ENCODE measurements at regions not wholly inside any gene's neighbourhood (a gene's known extent, or its start where the extent isn't known, plus 50 kb on each side); places are given as distances from the start of the nearest gene placed in this dataset.

DNA sequence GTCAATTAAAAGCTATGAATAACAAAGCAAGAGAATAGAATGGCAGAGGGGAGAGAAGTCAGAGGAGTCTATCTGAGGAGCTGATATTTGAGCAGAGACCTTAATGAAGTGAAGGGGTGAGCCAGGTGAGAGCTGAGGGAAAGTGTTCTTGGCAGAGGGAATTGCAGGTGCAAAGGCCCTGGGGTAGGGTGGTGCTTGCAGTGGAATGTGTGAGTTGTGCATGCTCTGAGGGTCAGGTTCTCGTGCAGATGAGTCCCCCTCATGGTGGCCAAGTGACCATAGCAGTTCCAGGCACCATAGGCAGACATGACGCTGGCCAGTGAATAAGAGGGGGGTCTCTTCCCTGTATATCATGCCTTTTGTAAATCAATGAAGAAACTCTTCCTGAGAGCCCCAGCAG lies 58.9 kb upstream of the ALX4 start:
- TF ChIP-seq POLR2A (IDR thresholded peaks at IDR 0.05; ENCODE audit: low read length) (no peak), CTCF (IDR thresholded peaks at IDR 0.05) (no peak), ZFP36 (IDR thresholded peaks at IDR 0.05; ENCODE audit: borderline replicate concordance, partially characterized antibody) (no peak), JUN (IDR thresholded peaks at IDR 0.05) (no peak), CEBPB (IDR thresholded peaks at IDR 0.05) (no peak), JUNB (IDR thresholded peaks at IDR 0.05) (no peak), HMGXB4 (CRISPR knock-in tag; IDR thresholded peaks at IDR 0.05; ENCODE audit: borderline replicate concordance) (no peak), NPAS2 (CRISPR knock-in tag; IDR thresholded peaks at IDR 0.05; ENCODE audit: borderline replicate concordance) (no peak), MAFK (IDR thresholded peaks at IDR 0.05; ENCODE audit: partially characterized antibody) (no peak), HDAC2 (IDR thresholded peaks at IDR 0.05) (no peak)
- TF ChIP-seq, protein P1, sequence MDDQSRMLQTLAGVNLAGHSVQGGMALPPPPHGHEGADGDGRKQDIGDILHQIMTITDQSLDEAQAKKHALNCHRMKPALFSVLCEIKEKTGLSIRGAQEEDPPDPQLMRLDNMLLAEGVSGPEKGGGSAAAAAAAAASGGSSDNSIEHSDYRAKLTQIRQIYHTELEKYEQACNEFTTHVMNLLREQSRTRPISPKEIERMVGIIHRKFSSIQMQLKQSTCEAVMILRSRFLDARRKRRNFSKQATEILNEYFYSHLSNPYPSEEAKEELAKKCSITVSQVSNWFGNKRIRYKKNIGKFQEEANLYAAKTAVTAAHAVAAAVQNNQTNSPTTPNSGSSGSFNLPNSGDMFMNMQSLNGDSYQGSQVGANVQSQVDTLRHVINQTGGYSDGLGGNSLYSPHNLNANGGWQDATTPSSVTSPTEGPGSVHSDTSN (IDR thresholded peaks at IDR 0.05) = no peak

Data from A549 (cell line).